AG04449 (cell line): ENCODE measurements at regions not wholly inside any gene's neighbourhood (a gene's known extent, or its start where the extent isn't known, plus 50 kb on each side); places are given as distances from the start of the nearest gene placed in this dataset.

ENCODE experiments used
- CTCF ChIA-PET: fragments of 350-600 bp; formaldehyde crosslinking; extraction: SDS; loops from one replicate; lab custom pipeline; 2021; ENCODE audit warnings: antibody characterized with exemption; lab: Yijun Ruan, JAX
- POLR2A ChIA-PET: fragments of 400-600, 350-600 bp; formaldehyde crosslinking; extraction: SDS; loops from one replicate; lab custom pipeline; 2020; ENCODE audit warnings: antibody characterized with exemption, inconsistent platforms; lab: Yijun Ruan, JAX
- DNase-seq: peaks from one replicate; pipeline ENCODE4 v3.0.0-alpha.2; 2010; ENCODE audit warnings: low read depth, low spot score
- H3K4me3 ChIP-seq: 2 replicates; pipeline ENCODE4 v1.5.1; 2011; ENCODE audit warnings: low read depth, mild to moderate bottlenecking, control low read depth, low read length
- TF ChIP-seq, protein P1 (sequence below): IDR thresholded peaks from one replicate; pipeline ENCODE4 v1.5.1; 2011; ENCODE audit warnings: mild to moderate bottlenecking, moderate library complexity, low read length, control low read depth, inconsistent platforms; ENCODE audit not compliant: insufficient read depth; ENCODE audit errors: missing control alignments

DNA sequence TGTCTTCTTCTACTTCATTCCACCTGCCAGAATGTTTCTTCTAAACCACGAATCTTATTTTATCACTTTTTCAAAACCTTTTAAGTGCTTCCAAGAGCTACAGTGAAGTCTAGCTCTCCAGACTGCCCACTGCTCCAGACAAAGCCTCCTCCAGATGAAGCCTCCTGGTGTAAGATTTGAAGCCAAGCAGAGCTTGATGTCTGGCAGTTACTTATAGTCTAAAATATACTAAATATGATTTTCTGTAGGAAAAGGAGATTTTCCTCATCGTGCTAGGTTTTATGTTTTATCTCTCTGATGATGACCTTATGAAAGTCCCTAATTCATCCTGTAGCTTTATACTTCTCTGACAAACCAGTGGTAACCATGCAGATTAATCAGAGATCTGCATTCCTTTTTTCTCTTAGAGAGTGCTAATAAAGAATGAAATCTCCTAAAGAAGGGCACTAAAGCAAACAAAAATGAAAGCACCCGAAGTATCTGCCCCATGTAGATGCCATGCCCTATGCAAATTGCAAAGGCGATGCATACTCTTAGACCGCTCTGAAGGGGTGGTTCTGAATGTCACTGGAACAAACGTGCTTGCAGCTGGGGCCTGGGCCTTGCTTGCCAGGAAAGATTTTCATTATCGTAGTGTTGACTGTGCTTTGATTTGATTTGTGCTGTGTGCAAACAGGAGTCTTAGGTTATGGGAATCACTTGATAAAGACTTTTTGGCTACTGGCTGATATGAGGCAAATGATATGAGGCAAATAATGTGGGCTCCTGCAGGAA is 314.2 kb downstream of the PID1 start:
- no peak for DNase-seq
- TF ChIP-seq, protein P1, sequence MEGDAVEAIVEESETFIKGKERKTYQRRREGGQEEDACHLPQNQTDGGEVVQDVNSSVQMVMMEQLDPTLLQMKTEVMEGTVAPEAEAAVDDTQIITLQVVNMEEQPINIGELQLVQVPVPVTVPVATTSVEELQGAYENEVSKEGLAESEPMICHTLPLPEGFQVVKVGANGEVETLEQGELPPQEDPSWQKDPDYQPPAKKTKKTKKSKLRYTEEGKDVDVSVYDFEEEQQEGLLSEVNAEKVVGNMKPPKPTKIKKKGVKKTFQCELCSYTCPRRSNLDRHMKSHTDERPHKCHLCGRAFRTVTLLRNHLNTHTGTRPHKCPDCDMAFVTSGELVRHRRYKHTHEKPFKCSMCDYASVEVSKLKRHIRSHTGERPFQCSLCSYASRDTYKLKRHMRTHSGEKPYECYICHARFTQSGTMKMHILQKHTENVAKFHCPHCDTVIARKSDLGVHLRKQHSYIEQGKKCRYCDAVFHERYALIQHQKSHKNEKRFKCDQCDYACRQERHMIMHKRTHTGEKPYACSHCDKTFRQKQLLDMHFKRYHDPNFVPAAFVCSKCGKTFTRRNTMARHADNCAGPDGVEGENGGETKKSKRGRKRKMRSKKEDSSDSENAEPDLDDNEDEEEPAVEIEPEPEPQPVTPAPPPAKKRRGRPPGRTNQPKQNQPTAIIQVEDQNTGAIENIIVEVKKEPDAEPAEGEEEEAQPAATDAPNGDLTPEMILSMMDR: no peak
- ChIA-PET POLR2A (no interaction called here), CTCF (no interaction called here)
- H3K4me3 ChIP-seq: no peak overlapping the region

DNA sequence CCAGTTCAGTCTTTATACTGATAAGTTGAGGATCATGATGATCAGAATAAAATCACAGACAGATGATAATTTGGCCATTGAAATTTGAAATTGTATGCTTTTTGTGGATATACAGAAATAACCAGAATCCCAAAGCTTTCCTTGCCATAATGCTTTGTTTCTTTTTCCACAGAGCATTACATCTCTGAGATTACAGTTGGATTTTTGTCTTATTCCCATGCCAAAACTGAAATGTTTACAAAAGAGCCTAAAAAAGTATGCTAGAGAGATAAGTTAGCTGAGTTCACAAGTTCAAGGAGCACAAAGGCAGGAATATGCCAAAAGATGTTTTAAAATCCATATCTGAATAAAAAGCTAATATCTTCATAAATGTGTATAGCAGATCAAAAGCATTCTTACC is 321.3 kb downstream of the PID1 start:
- TF ChIP-seq, protein P1: no peak
- POLR2A ChIA-PET: no interaction called here

DNA sequence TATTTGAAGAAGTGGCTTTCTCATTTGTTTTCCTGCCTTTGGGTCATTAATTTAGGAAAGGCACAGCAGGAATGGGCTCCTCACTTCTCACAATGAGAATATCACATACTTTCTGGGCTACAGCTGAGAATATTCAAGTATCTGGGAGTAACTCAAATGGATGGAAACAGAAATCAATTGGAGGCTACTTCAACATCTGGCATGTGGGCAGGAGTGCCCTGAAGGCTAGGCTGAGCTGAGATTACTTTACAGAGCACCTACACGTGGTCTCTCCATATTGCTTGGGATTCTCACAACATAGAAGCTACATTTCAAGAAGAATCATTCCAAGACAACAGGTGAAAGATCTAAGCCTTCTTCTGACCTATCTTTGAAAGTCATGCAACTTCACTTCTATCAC is 325.4 kb downstream of the PID1 start:
- CTCF ChIA-PET: no interaction called here
- no peak for DNase-seq
- no peak overlapping the region for H3K4me3 ChIP-seq
- TF ChIP-seq, protein P1: no peak
- POLR2A ChIA-PET: no interaction called here

More for the DNA sequence above, 321.3 kb downstream of the PID1 start:
- H3K4me3 ChIP-seq: no peak overlapping the region
- no peak for DNase-seq
- CTCF ChIA-PET: no interaction called here

DNA sequence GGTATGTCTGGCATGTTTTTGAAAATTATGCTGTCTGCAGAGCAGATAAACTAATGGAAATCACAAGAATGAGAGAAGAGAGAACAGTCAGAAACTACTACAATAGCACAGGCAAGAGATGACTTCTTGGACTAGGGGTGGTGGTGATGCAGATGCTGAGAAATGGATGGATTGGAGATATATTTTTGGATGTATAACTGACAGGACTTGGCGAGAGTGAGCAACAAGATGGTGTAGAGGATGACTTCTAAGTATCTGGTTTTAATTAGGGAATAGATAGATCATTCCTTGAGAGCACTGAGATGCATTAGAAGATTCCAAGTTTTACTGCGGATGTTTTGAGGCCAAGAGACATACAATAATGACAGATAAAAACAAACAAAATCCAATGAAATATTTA is 328.2 kb downstream of the PID1 start:
- ChIA-PET POLR2A (no interaction called here), CTCF (no interaction called here)
- H3K4me3 ChIP-seq: no peak overlapping the region
- TF ChIP-seq, protein P1: no peak
- no peak for DNase-seq

DNA sequence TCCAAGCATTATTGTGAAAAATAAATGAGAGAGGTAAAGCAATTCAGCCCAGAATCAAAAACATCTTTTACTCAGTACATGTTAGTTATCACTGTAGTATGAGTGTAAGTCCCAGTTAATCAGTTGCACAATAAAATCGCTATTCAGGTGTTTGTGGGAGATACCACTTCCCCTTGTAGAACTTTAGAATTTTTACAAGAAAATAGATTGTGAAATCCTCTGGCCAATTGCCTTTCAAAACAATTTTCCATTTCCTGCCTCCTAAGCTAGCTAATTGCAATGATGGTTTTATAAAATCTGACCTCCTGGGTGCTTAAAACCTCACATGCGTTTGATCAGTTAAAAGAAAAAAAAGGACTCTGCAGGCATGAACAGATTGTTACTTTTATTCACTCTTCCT is 332.5 kb downstream of the PID1 start:
- CTCF ChIA-PET: no interaction called here
- DNase-seq: no peak
- no peak overlapping the region for H3K4me3 ChIP-seq
- POLR2A ChIA-PET: no interaction called here
- TF ChIP-seq, protein P1: no peak

DNA sequence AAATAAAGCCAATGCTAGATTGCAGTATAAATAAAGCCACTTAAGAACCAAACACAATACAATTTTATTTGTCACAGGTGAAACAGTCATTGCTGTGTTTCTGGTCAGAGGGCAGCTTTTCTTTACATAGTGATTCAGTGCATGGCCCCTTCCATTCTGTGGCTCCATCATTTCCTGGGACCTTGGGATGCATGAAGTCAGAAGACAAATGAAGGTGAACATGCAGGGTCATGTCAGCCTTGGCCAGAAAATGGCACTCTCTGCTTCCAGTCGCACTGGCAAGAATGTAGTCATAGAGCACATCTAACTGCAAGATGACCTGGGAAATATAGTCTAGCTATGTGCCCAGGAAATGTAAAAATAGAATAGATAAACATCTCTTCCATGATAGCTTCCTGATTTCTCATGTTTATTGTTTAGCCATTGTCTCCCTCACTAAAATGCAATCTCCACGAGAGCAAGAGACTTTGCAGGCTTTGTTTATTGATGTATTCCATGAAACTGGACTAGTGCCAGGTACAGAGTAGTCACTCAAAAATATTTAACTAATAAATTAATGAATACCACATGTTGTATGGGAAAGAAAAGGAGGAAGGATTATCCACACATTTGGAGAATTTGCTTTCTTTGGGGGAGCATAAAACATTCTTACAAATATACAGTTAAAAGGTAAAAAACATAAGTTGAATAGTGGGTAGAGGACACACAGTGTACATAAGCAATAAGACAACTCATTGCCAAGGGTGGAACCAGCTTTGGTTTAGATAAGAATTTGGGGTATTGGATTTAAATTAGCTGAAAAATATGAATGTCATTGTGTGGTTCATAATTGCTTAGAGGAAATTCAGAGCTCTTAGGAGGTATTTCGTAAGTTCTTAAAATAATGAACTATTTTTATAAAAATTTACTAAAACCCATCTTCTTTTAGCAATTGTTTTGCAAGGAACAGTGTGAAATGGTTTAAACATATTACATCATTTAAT is 343.8 kb downstream of the PID1 start:
- CTCF ChIA-PET: no interaction called here
- TF ChIP-seq, protein P1: no peak

More for the DNA sequence above, 343.8 kb downstream of the PID1 start:
- DNase-seq: no peak
- POLR2A ChIA-PET: no interaction called here
- H3K4me3 ChIP-seq: no peak overlapping the region
